ENCODE measurements at regions not wholly inside any gene's neighbourhood (a gene's known extent, or its start where the extent isn't known, plus 50 kb on each side); places are given as distances from the start of the nearest gene placed in this dataset.

- Histone ChIP-seq H3K4me1 (no peaks in the 10 kb centered on the region), H3K27me3 (no peaks in the 10 kb centered on the region), H3K36me3 (no peaks in the 10 kb centered on the region), H3K27ac (no peak overlapping the region), H3K4me3 (no peak overlapping the region), H3K9me3 (no peaks in the 10 kb centered on the region)
- intact Hi-C loops (cut with DNase I; ENCODE audit: low total_unique reads), result no loop called here
- no peak for DNase-seq (ENCODE audit: low spot score in 2 of 2)
- TF ChIP-seq, protein P1, sequence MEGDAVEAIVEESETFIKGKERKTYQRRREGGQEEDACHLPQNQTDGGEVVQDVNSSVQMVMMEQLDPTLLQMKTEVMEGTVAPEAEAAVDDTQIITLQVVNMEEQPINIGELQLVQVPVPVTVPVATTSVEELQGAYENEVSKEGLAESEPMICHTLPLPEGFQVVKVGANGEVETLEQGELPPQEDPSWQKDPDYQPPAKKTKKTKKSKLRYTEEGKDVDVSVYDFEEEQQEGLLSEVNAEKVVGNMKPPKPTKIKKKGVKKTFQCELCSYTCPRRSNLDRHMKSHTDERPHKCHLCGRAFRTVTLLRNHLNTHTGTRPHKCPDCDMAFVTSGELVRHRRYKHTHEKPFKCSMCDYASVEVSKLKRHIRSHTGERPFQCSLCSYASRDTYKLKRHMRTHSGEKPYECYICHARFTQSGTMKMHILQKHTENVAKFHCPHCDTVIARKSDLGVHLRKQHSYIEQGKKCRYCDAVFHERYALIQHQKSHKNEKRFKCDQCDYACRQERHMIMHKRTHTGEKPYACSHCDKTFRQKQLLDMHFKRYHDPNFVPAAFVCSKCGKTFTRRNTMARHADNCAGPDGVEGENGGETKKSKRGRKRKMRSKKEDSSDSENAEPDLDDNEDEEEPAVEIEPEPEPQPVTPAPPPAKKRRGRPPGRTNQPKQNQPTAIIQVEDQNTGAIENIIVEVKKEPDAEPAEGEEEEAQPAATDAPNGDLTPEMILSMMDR (IDR thresholded peaks at IDR 0.05), result no peak
- TF ChIP-seq POLR2AphosphoS5 (IDR thresholded peaks at IDR 0.05) (no peak), POLR2A (IDR thresholded peaks at IDR 0.05) (no peak)
Measured at GRCh38 chr9:91087462-91087759, 274.3 kb downstream of the AUH start.

- TF ChIP-seq POLR2A (IDR thresholded peaks at IDR 0.05), result no peak
- Histone ChIP-seq H3K27me3 (no peaks in the 10 kb centered on the region), H3K9me3 (peaks cover 0 to 12% of the 10 kb centered on the region in 2 donors), H3K4me1 (no peaks in the 10 kb centered on the region), H3K4me3 (no peak overlapping the region), H3K36me3 (no peaks in the 10 kb centered on the region), H3K27ac (no peak overlapping the region)
- intact Hi-C loops (cut with DNase I; ENCODE audit: low total_unique reads), result loop anchor here (5.0 kb wide), 1 partner anchor 1592 kb away; the partner anchor contains the start of gene SEMA4D
- no peak for DNase-seq (ENCODE audit: low spot score in 2 of 2)
Measured at GRCh38 chr9:91089405-91090129, 272.2 kb downstream of the AUH start.

DNA sequence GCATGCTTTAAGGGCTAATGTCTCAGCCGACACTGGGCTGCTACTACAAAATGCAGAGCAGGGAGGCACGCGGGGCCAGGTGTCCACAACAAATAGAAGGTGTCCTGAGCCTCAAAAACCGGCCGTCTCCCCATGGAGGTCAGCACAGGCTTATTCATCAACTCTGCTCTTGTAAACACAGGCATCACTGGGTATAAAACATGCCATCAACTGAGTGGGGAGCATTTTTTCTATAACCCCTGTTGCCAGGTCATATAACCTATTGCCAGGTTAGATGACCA is 271.6 kb downstream of the AUH start:
- Histone ChIP-seq H3K9me3 (peaks cover 0 to 12% of the 10 kb centered on the region in 2 donors), H3K27me3 (no peaks in the 10 kb centered on the region), H3K4me1 (no peaks in the 10 kb centered on the region), H3K27ac (no peak overlapping the region), H3K36me3 (no peaks in the 10 kb centered on the region), H3K4me3 (no peak overlapping the region)
- intact Hi-C loops (cut with DNase I; ENCODE audit: low total_unique reads), result loop anchor here (5.0 kb wide), 1 partner anchor 1593 kb away; the partner anchor contains the start of gene SEMA4D
- no peak for DNase-seq (ENCODE audit: low spot score in 2 of 2)
- TF ChIP-seq, protein P1 (IDR thresholded peaks at IDR 0.05), result no peak
- TF ChIP-seq POLR2A (IDR thresholded peaks at IDR 0.05) (no peak), POLR2AphosphoS5 (IDR thresholded peaks at IDR 0.05) (no peak)

DNA sequence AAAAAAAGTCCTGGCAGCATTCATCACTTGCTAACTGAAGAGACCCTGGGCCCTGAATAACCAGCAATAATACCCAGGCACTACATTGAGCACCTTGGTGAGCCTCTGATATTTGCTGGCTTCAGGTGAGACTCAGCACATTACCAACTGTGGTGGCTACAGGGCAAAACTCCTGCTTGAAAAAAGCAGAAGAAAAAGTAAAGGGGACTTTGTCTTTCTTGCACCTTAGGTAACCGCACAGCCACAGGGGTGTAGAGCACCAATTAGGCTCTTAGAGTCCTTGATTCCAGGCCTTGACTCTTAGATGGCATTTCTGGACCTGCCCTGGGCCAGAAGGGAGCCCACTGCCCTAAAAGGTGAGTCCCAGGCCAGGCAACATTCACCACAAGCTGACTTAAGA is 269.5 kb downstream of the AUH start:
- TF ChIP-seq, protein P1 (IDR thresholded peaks at IDR 0.05), result no peak
- no peak for TF ChIP-seq POLR2A (IDR thresholded peaks at IDR 0.05)
- no peak for TF ChIP-seq POLR2AphosphoS5 (IDR thresholded peaks at IDR 0.05)
- DNase-seq (ENCODE audit: low spot score in 2 of 2), result no peak
- Histone ChIP-seq H3K4me3 (no peak overlapping the region), H3K27ac (no peak overlapping the region), H3K36me3 (no peaks in the 10 kb centered on the region), H3K27me3 (no peaks in the 10 kb centered on the region), H3K4me1 (no peaks in the 10 kb centered on the region), H3K9me3 (peaks cover 0 to 12% of the 10 kb centered on the region in 2 donors)
- intact Hi-C loops (cut with DNase I; ENCODE audit: low total_unique reads), result loop anchor here (5.0 kb wide), 1 partner anchor 1595 kb away; the partner anchor contains the start of gene SEMA4D

- H3K9me3 ChIP-seq, result peaks cover 0 to 12% of the 10 kb centered on the region in 2 donors
- H3K4me1 ChIP-seq, result peaks cover 0 to 1% of the 10 kb centered on the region in 2 donors
- H3K4me3 ChIP-seq, result no peak overlapping the region
- TF ChIP-seq POLR2A (IDR thresholded peaks at IDR 0.05) (no peak), POLR2AphosphoS5 (IDR thresholded peaks at IDR 0.05) (no peak)
- TF ChIP-seq, protein P1 (IDR thresholded peaks at IDR 0.05), result no peak
- intact Hi-C loops (cut with DNase I; ENCODE audit: low total_unique reads), result loop anchor here (5.0 kb wide), 1 partner anchor 1597 kb away; the partner anchor contains the start of gene SEMA4D
- no peaks in the 10 kb centered on the region for H3K36me3 ChIP-seq
- H3K27ac ChIP-seq, result no peak overlapping the region
- DNase-seq (ENCODE audit: low spot score in 2 of 2), result no peak
- no peaks in the 10 kb centered on the region for H3K27me3 ChIP-seq
Measured at GRCh38 chr9:91094324-91095088, 267.2 kb downstream of the AUH start.

Data from breast epithelium (tissue), 4 donors.